Psoas muscle (tissue), 7 donors: ENCODE measurements at regions not wholly inside any gene's neighbourhood (a gene's known extent, or its start where the extent isn't known, plus 50 kb on each side); places are given as distances from the start of the nearest gene placed in this dataset.

Source experiments
- ATAC-seq, 4 donors: fragments of 200-7000 bp; cut with Tn5 transposase; one replicate each; pipeline ENCODE4 v1.9.1; 2020; ENCODE audit warnings: moderate library complexity in 3 of 4, mild to moderate bottlenecking in 2 of 4
- DNase-seq, 2 donors: peaks; one replicate each; pipeline ENCODE4 v3.0.0-alpha.2; 2020
- H3K27ac ChIP-seq: fragments of 200-600 bp; one replicate; pipeline ENCODE4 v1.8.0; 2022
- H3K27me3 ChIP-seq, 3 donors: fragments of 200-600 bp in 1 of 3; one replicate each; pipeline versions ENCODE4 v1.6.1 to v1.8.0; 2013 to 2022; ENCODE audit warnings: low read length in 2 of 3, mild to moderate bottlenecking in 2 of 3, moderate library complexity in 1 of 3; ENCODE audit not compliant: insufficient read depth in 3 of 3
- H3K36me3 ChIP-seq, 2 donors: fragments of 200-600 bp in 1 of 2; one replicate each; pipeline versions ENCODE4 v1.6.1 to v1.8.0; 2013 to 2022; ENCODE audit warnings: low read depth in 1 of 2, mild to moderate bottlenecking in 1 of 2, moderate library complexity in 1 of 2; ENCODE audit not compliant: insufficient read depth in 1 of 2
- H3K4me1 ChIP-seq: fragments of 200-600 bp; one replicate; pipeline ENCODE4 v1.8.0; 2022
- H3K4me3 ChIP-seq: fragments of 200-600 bp; one replicate; pipeline ENCODE4 v1.8.0; 2022; ENCODE audit warnings: mild to moderate bottlenecking
- H3K9me3 ChIP-seq: fragments of 200-600 bp; one replicate; pipeline ENCODE4 v1.8.0; 2022
- CTCF ChIP-seq: fragments of 200-600 bp; IDR thresholded peaks from one replicate; pipeline ENCODE4 v1.8.0; 2022; ENCODE audit warnings: antibody characterized with exemption
- WGBS, 3 donors: extraction: QIAGEN DNeasy Blood & Tissue Kit; methylation state at CpG; one replicate each; pipeline versions ENCODE4 v1.1.6 to v1.1.7; 2013; 5-methylcytosine and 5-hydroxymethylcytosine counted together
- intact Hi-C, 2 donors: fragments of 100-400 bp; cut with DNase I; formaldehyde crosslinking; loops; one replicate each; pipeline versions ENCODE4 v1.11.0 to v1.14.2; 2022
- donor health status: healthy with polysubstance abuse.
- donor health status: DM: no; HTN: no; CAD: no; lungs with moderate emphysema.
- donor health status: Bipolar disorder and iron deficiency.
- donor health status: healthy.
- donor health status: DM: yes; HTN: yes; CAD: no.
- donor health status: DM: no; HTN: no; CAD: no.
- donor health status: DM: yes; HTN: yes; CAD: no.

- Histone ChIP-seq H3K4me3 (no peak overlapping the region), H3K9me3 (no peaks in the 10 kb centered on the region), H3K4me1 (no peaks in the 10 kb centered on the region), H3K27ac (no peak overlapping the region), H3K27me3 (peaks cover 0 to 1% (median 0%) of the 10 kb centered on the region in 3 donors), H3K36me3 (no peaks in the 10 kb centered on the region)
- intact Hi-C loops = no loop called here
- 38 to 52% (median 48%) methylated on average over 6 of the region's 6 CpGs for WGBS, 3 donors
- ATAC-seq (no peak), DNase-seq (no peak)
- no peak for TF ChIP-seq CTCF
Measured at GRCh38 chr20:56178219-56178618, 70.3 kb upstream of the MC3R start.

DNA sequence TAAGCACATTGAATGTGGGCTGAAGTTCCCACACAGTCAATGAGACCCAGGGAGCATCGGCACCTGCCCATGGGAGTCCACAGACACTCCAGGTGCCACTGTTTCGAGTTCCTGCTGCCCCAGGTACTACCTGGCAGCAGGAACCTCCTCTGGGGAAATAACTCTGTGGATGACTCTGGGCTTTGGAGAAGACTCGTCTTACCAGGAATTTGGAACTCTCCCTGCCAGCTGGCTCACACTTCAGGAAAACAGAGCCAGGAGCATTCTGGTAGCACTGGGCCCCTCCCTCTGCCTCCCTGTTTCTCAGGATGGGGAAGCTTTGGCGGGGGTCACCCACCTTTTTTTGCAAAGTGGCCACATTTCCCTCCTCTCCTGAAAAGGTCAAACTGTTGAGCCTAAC, 69.5 kb upstream of the MC3R start:
- Histone ChIP-seq H3K27me3 (peaks cover 0 to 1% (median 0%) of the 10 kb centered on the region in 3 donors), H3K4me1 (no peaks in the 10 kb centered on the region), H3K27ac (no peak overlapping the region), H3K36me3 (no peaks in the 10 kb centered on the region), H3K4me3 (no peak overlapping the region), H3K9me3 (no peaks in the 10 kb centered on the region)
- TF ChIP-seq CTCF = no peak
- no peak for DNase-seq
- WGBS, 3 donors = 36 to 49% (median 44%) methylated on average over 4 of the region's 4 CpGs
- intact Hi-C loops = no loop called here
- no peak for ATAC-seq

- Histone ChIP-seq H3K4me1 (no peaks in the 10 kb centered on the region), H3K4me3 (no peak overlapping the region), H3K9me3 (no peaks in the 10 kb centered on the region), H3K27ac (no peak overlapping the region), H3K27me3 (peaks cover 0 to 1% (median 0%) of the 10 kb centered on the region in 3 donors), H3K36me3 (no peaks in the 10 kb centered on the region)
- intact Hi-C loops = no loop called here
- TF ChIP-seq CTCF = peak; percentile 5
- 68 to 79% (median 73%) methylated on average over 1 of the region's 1 CpG for WGBS, 3 donors
- DNase-seq (no peak), ATAC-seq (no peak)
Measured at GRCh38 chr20:56181583-56181982, 66.9 kb upstream of the MC3R start.

DNA sequence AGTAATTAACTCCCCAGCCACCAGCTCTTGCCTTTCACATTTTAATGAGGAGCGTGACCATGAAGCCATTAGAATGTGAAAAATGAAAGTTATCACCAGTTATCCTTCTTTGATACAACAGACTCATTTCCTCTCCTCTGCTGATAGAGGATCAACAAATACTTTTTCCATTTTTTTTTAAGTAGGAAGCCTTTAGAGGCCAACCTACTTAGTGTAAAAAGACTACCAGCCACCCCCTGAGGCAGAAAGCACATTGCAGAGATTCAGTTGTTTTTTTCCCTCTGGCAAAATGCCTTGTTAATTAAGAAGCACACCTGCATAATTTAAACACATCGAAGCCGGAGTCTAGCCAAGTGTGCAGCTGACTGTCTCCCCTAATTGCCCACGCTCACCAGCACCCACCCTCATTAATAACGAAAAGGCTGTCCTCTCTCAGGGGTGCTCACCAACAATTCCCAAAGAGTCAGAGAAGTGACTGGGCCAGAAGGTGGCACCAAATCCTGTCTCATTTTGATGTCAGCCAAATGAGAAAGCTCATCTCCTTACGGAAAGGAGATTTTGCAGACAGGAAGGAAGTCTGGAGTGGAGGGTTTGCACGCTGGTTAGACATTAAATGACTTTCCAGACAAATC, 60.9 kb upstream of the MC3R start:
- Histone ChIP-seq H3K27ac (no peak overlapping the region), H3K27me3 (no peaks in the 10 kb centered on the region), H3K9me3 (no peaks in the 10 kb centered on the region), H3K4me3 (no peak overlapping the region), H3K36me3 (no peaks in the 10 kb centered on the region), H3K4me1 (no peaks in the 10 kb centered on the region)
- intact Hi-C loops = no loop called here
- peak; percentile 7 for TF ChIP-seq CTCF
- 13 to 26% (median 13%) methylated on average over 7 of the region's 7 CpGs for WGBS, 3 donors
- ATAC-seq (no peak), DNase-seq (no peak)

GRCh38 chr20:56194042-56194441, 54.5 kb upstream of the MC3R start:
- H3K4me1 ChIP-seq = no peaks in the 10 kb centered on the region
- ATAC-seq (no peak), DNase-seq (no peak)
- H3K27me3 ChIP-seq = no peaks in the 10 kb centered on the region
- intact Hi-C loops = no loop called here
- no peaks in the 10 kb centered on the region for H3K9me3 ChIP-seq
- H3K27ac ChIP-seq = no peak overlapping the region
- 46 to 50% (median 49%) methylated on average over 5 of the region's 5 CpGs for WGBS, 3 donors
- TF ChIP-seq CTCF = no peak
- no peak overlapping the region for H3K4me3 ChIP-seq
- no peaks in the 10 kb centered on the region for H3K36me3 ChIP-seq
